H9 (cell line): ENCODE measurements at regions not wholly inside any gene's neighbourhood (a gene's known extent, or its start where the extent isn't known, plus 50 kb on each side); places are given as distances from the start of the nearest gene placed in this dataset.

Experiments used
- DNase-seq: peaks from one replicate; pipeline ENCODE4 v3.0.0-alpha.2; 2017
- H2AFZ ChIP-seq: one replicate; pipeline ENCODE4 v1.6.1; 2013; ENCODE audit warnings: mild to moderate bottlenecking, low read length, control low read depth, moderate library complexity
- H2AK5ac ChIP-seq: 2 replicates; pipeline ENCODE4 v1.6.1; 2013; ENCODE audit warnings: low read length, control low read depth, mixed read lengths; ENCODE audit not compliant: insufficient read length
- H2BK120ac ChIP-seq: one replicate; pipeline ENCODE4 v1.6.1; 2013; ENCODE audit warnings: low read depth, mild to moderate bottlenecking, low read length, control low read depth, inconsistent platforms; ENCODE audit not compliant: poor library complexity, severe bottlenecking
- H2BK12ac ChIP-seq: 2 replicates; pipeline ENCODE4 v1.6.1; 2013; ENCODE audit warnings: low read length, control low read depth, mixed read lengths, low read depth; ENCODE audit not compliant: insufficient read length
- H2BK15ac ChIP-seq: 2 replicates; pipeline ENCODE4 v1.6.1; 2013; ENCODE audit warnings: low read depth, low read length, control low read depth
- H2BK20ac ChIP-seq: one replicate; pipeline ENCODE4 v1.6.1; 2013; ENCODE audit warnings: low read depth, mild to moderate bottlenecking, low read length, control low read depth, inconsistent platforms; ENCODE audit not compliant: poor library complexity, severe bottlenecking
- H2BK5ac ChIP-seq: 2 replicates; pipeline ENCODE4 v1.6.1; 2013; ENCODE audit warnings: low read length, control low read depth, mixed read lengths; ENCODE audit not compliant: insufficient read length
- H3K14ac ChIP-seq: 2 replicates; pipeline ENCODE4 v1.6.1; 2013; ENCODE audit warnings: low read length, control low read depth; ENCODE audit not compliant: insufficient read depth
- H3K18ac ChIP-seq: 2 replicates; pipeline ENCODE4 v1.6.1; 2013; ENCODE audit warnings: low read depth, mild to moderate bottlenecking, mixed read lengths, low read length, control low read depth; ENCODE audit not compliant: insufficient read length
- H3K23ac ChIP-seq: 2 replicates; pipeline ENCODE4 v1.6.1; 2013; ENCODE audit warnings: low read length, control low read depth, mixed read lengths, low read depth; ENCODE audit not compliant: insufficient read length
- H3K23me2 ChIP-seq: 2 replicates; pipeline ENCODE4 v1.6.1; 2013; ENCODE audit warnings: low read depth, mild to moderate bottlenecking, mixed read lengths, low read length, control low read depth; ENCODE audit not compliant: insufficient read length, poor library complexity, severe bottlenecking
- H3K27ac ChIP-seq: 2 replicates; pipeline ENCODE4 v1.5.1; 2013; ENCODE audit warnings: low read length, control low read depth, mixed read lengths, low read depth; ENCODE audit not compliant: insufficient read length
- H3K27me3 ChIP-seq: 2 replicates; pipeline ENCODE4 v1.6.1; 2013; ENCODE audit warnings: low read length, control low read depth, inconsistent platforms; ENCODE audit not compliant: insufficient read depth
- H3K4ac ChIP-seq: 2 replicates; pipeline ENCODE4 v1.6.1; 2013; ENCODE audit warnings: low read depth, mild to moderate bottlenecking, control low read depth, inconsistent platforms, low read length, moderate library complexity
- H3K4me1 ChIP-seq: 2 replicates; pipeline ENCODE4 v1.6.1; 2013; ENCODE audit warnings: low read length, control low read depth, inconsistent platforms; ENCODE audit not compliant: insufficient read depth
- H3K4me2 ChIP-seq: 2 replicates; pipeline ENCODE4 v1.6.1; 2013; ENCODE audit warnings: low read length, control low read depth, mixed read lengths; ENCODE audit not compliant: insufficient read length, insufficient read depth
- H3K56ac ChIP-seq: 2 replicates; pipeline ENCODE4 v1.6.1; 2013; ENCODE audit warnings: low read depth, mild to moderate bottlenecking, mixed read lengths, low read length, control low read depth; ENCODE audit not compliant: insufficient read length
- H3K79me1 ChIP-seq: 2 replicates; pipeline ENCODE4 v1.6.1; 2013; ENCODE audit warnings: low read depth, mild to moderate bottlenecking, moderate library complexity, low read length, control low read depth, inconsistent platforms; ENCODE audit not compliant: insufficient read depth, poor library complexity, severe bottlenecking
- H3K79me2 ChIP-seq: 2 replicates; pipeline ENCODE4 v1.6.1; 2013; ENCODE audit warnings: low read length, control low read depth, inconsistent platforms; ENCODE audit not compliant: insufficient read depth
- H3K9ac ChIP-seq: 2 replicates; pipeline ENCODE4 v1.6.1; 2013; ENCODE audit warnings: low read length, control low read depth, mixed read lengths; ENCODE audit not compliant: insufficient read length; ENCODE audit errors: extremely low read depth
- H3K9me3 ChIP-seq: one replicate; pipeline ENCODE4 v1.6.1; 2013; ENCODE audit warnings: low read depth, low read length, inconsistent platforms; ENCODE audit not compliant: control insufficient read depth
- H3T11ph ChIP-seq: one replicate; pipeline ENCODE4 v1.6.1; 2013; ENCODE audit warnings: mild to moderate bottlenecking, low read length, control low read depth, inconsistent platforms
- H4K20me1 ChIP-seq: one replicate; pipeline ENCODE4 v1.6.1; 2013; ENCODE audit not compliant: control insufficient read depth, insufficient read length, insufficient read depth
- H4K5ac ChIP-seq: 2 replicates; pipeline ENCODE4 v1.6.1; 2013; ENCODE audit warnings: low read depth, mild to moderate bottlenecking, mixed read lengths, low read length, control low read depth; ENCODE audit not compliant: insufficient read length
- H4K8ac ChIP-seq: replicated peaks from 2 replicates; pipeline ENCODE4 v1.6.1; 2013; ENCODE audit warnings: low read length, control low read depth, mixed read lengths, low read depth; ENCODE audit not compliant: insufficient read length
- H4K91ac ChIP-seq: 2 replicates; pipeline ENCODE4 v1.6.1; 2013; ENCODE audit warnings: low read depth, mild to moderate bottlenecking, moderate library complexity, mixed read lengths, low read length, control low read depth; ENCODE audit not compliant: insufficient read length
- H3K27ac Mint-ChIP-seq, 3 experiments: 2 replicates in 2 of 3; 3 replicates in 1 of 3; pipeline ENCODE4 v1.8.0; 2020 to 2021; ENCODE audit warnings: mixed read lengths in 3 of 3, mild to moderate bottlenecking in 1 of 3, moderate library complexity in 1 of 3
- H3K27me3 Mint-ChIP-seq: 2 replicates; pipeline ENCODE4 v1.8.0; 2021; ENCODE audit warnings: low read depth, mild to moderate bottlenecking, moderate library complexity, mixed read lengths
- H3K36me3 Mint-ChIP-seq, 3 experiments: 2 replicates in 2 of 3; 3 replicates in 1 of 3; pipeline ENCODE4 v1.8.0; 2020 to 2021; ENCODE audit warnings: low read depth in 3 of 3, mixed read lengths in 3 of 3; ENCODE audit not compliant: insufficient read depth in 1 of 3
- H3K4me1 Mint-ChIP-seq, 2 experiments: 2 replicates each; pipeline ENCODE4 v1.8.0; 2020; ENCODE audit warnings: mixed read lengths in 2 of 2
- H3K4me3 Mint-ChIP-seq, 2 experiments: 2 replicates in 1 of 2; 3 replicates in 1 of 2; pipeline ENCODE4 v1.8.0; 2020 to 2021; ENCODE audit warnings: mild to moderate bottlenecking in 2 of 2, mixed read lengths in 2 of 2, moderate library complexity in 1 of 2
- H3K9me3 Mint-ChIP-seq, 2 experiments: 2 replicates in 1 of 2; 3 replicates in 1 of 2; pipeline ENCODE4 v1.8.0; 2020; ENCODE audit warnings: mild to moderate bottlenecking in 2 of 2, mixed read lengths in 2 of 2, moderate library complexity in 1 of 2
- WGBS: extraction: QIAGEN DNeasy Blood & Tissue Kit; methylation state at CpG from one replicate; pipeline ENCODE4 v1.1.7; 2013; ENCODE audit warnings: missing lambda C conversion rate, low lambda C conversion rate, mixed read lengths; ENCODE audit not compliant: insufficient read length; ENCODE audit errors: extremely low coverage; 5-methylcytosine and 5-hydroxymethylcytosine counted together
- TF ChIP-seq, protein P1 (sequence below): fragments of 200-600 bp; sonication (generic); conservative IDR thresholded peaks from 3 replicates; pipeline ENCODE4 v1.8.0; 2021; ENCODE audit warnings: antibody characterized with exemption, mild to moderate bottlenecking

DNA sequence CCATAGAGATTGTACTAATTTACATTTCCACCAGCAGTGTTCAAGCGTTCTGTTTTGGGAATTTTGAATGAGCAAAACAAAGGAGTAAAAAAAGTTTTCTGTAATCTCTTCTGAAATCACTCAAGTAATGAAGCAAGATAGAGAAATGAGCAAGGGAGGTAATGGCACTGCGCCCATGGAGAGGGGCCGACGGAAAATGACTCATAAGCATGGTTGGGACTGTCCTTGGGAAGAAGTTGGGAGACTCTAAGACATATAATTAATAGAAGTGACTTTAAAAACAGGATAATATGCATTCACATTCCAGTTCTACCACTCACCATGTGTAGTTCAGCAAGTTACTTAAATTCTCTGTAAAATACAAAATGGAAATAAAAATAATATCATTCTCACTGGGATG lies 62.5 kb upstream of the C5orf46 start:
- Histone ChIP-seq H3K9me3 (no peaks in the 10 kb centered on the region), H2AFZ (no peak overlapping the region), H3K9ac (no peak overlapping the region), H3K23me2 (no peaks in the 10 kb centered on the region), H3T11ph (no peak overlapping the region), H2AK5ac (no peak overlapping the region), H4K20me1 (no peaks in the 10 kb centered on the region), H4K8ac (no peak overlapping the region), H3K79me2 (no peaks in the 10 kb centered on the region), H4K5ac (no peak overlapping the region), H3K27ac (no peak overlapping the region), H2BK5ac (no peak overlapping the region), H2BK120ac (no peak overlapping the region), H2BK20ac (no peak overlapping the region), H3K4me1 (no peaks in the 10 kb centered on the region; the same call in 1 of the 2 replicates), H3K14ac (no peak overlapping the region), H3K23ac (no peak overlapping the region), H2BK15ac (no peak overlapping the region), H3K4ac (no peak overlapping the region), H3K4me2 (no peak overlapping the region), H3K79me1 (no peaks in the 10 kb centered on the region), H4K91ac (no peak overlapping the region), H3K18ac (no peak overlapping the region), H2BK12ac (no peak overlapping the region), H3K56ac (no peak overlapping the region), H3K27me3 (no peaks in the 10 kb centered on the region)
- Mint-ChIP-seq H3K4me1 (peaks cover 3 to 4% of the 10 kb centered on the region in 2 experiments), H3K27me3 (no peaks in the 10 kb centered on the region), H3K9me3 (no peaks in the 10 kb centered on the region), H3K36me3 (peaks cover 0 to 16% (median 0%) of the 10 kb centered on the region in 3 experiments; a peak in 2 of 7 replicates), H3K27ac (no peak overlapping the region), H3K4me3 (no peak overlapping the region)
- DNase-seq = no peak
- TF ChIP-seq, protein P1, sequence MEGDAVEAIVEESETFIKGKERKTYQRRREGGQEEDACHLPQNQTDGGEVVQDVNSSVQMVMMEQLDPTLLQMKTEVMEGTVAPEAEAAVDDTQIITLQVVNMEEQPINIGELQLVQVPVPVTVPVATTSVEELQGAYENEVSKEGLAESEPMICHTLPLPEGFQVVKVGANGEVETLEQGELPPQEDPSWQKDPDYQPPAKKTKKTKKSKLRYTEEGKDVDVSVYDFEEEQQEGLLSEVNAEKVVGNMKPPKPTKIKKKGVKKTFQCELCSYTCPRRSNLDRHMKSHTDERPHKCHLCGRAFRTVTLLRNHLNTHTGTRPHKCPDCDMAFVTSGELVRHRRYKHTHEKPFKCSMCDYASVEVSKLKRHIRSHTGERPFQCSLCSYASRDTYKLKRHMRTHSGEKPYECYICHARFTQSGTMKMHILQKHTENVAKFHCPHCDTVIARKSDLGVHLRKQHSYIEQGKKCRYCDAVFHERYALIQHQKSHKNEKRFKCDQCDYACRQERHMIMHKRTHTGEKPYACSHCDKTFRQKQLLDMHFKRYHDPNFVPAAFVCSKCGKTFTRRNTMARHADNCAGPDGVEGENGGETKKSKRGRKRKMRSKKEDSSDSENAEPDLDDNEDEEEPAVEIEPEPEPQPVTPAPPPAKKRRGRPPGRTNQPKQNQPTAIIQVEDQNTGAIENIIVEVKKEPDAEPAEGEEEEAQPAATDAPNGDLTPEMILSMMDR = no peak
- WGBS = no CpG with 5 or more reads among the region's 4 CpGs
